B cell (primary cell): ENCODE measurements at regions not wholly inside any gene's neighbourhood (a gene's known extent, or its start where the extent isn't known, plus 50 kb on each side); places are given as distances from the start of the nearest gene placed in this dataset.
"Not testable (repeated sequence)": the region's sequence is repeated elsewhere in the genome, so short reads cannot be mapped to it uniquely, and the experiment has no call there.

ENCODE experiments used
- ATAC-seq: fragments of 200-7000 bp; cut with Tn5 transposase; one replicate; pipeline ENCODE4 v1.10.0; 2021; ENCODE audit warnings: low read depth, mild to moderate bottlenecking, moderate number of reproducible peaks, moderate library complexity
- CTCF ChIA-PET: fragments of 350-600 bp; sonication (Branson Sonifier 250); formaldehyde crosslinking; loops from one replicate; lab custom pipeline; 2021; ENCODE audit warnings: antibody characterized with exemption, inconsistent platforms; lab: Charles Lee
- POLR2A ChIA-PET: fragments of 350-600 bp; sonication (Branson Sonifier 250); formaldehyde crosslinking; loops from one replicate; lab custom pipeline; 2021; ENCODE audit warnings: antibody characterized with exemption; lab: Charles Lee
- DNase-seq: peaks from one replicate; pipeline ENCODE4 v3.0.0; 2013
- H2AFZ ChIP-seq: 2 replicates; pipeline ENCODE4 v1.6.1; 2012; ENCODE audit warnings: mild to moderate bottlenecking, low read depth, low read length; ENCODE audit not compliant: insufficient read depth, poor library complexity, severe bottlenecking
- H3K27ac ChIP-seq, 2 donors: 1 replicate in 1 of 2; 2 replicates in 1 of 2; pipeline ENCODE4 v1.5.1; 2012 to 2013; ENCODE audit warnings: low read length in 2 of 2, mild to moderate bottlenecking in 2 of 2, moderate library complexity in 1 of 2
- H3K27me3 ChIP-seq, 4 experiments: fragments of 200-600 bp in 1 of 4; sonication (generic) in 1 of 4; replicated peaks in 1 of 4; 1 replicate in 2 of 4; 2 replicates in 2 of 4; pipeline versions ENCODE4 v1.6.1 to v1.7.0; 2013 to 2016; ENCODE audit warnings: low read length in 3 of 4, mild to moderate bottlenecking in 2 of 4, mixed read lengths in 1 of 4, moderate library complexity in 1 of 4; ENCODE audit not compliant: insufficient read depth in 4 of 4, control insufficient read depth in 3 of 4; ENCODE audit errors: control extremely low read depth in 1 of 4
- H3K36me3 ChIP-seq, 2 experiments: replicated peaks in 1 of 2; 1 replicate in 1 of 2; 2 replicates in 1 of 2; pipeline versions ENCODE4 v1.6.1 to v1.7.1; 2013; ENCODE audit warnings: low read length in 1 of 2; ENCODE audit not compliant: insufficient read depth in 2 of 2, control insufficient read depth in 1 of 2; ENCODE audit errors: control extremely low read depth in 1 of 2, extremely low read depth in 1 of 2
- H3K4me1 ChIP-seq, 2 donors: fragments of 200-600 bp in 1 of 2; sonication (generic) in 1 of 2; 1 replicate in 1 of 2; 2 replicates in 1 of 2; pipeline versions ENCODE4 v1.5.1 to v1.6.1; 2013 to 2017; ENCODE audit warnings: low read length in 2 of 2; ENCODE audit not compliant: control insufficient read depth in 2 of 2, insufficient read depth in 2 of 2
- H3K4me2 ChIP-seq: replicated peaks from 2 replicates; pipeline ENCODE3; 2012; ENCODE audit warnings: mild to moderate bottlenecking, low read depth, low read length; ENCODE audit not compliant: poor library complexity, severe bottlenecking
- H3K4me3 ChIP-seq, 5 experiments: fragments of 200-600 bp in 1 of 5; sonication (generic) in 1 of 5; 1 replicate in 3 of 5; 2 replicates in 2 of 5; pipeline versions ENCODE4 v1.5.1 to v1.7.0; 2011 to 2016; ENCODE audit warnings: low read length in 4 of 5, mild to moderate bottlenecking in 4 of 5, low read depth in 2 of 5, control low read depth in 1 of 5, moderate library complexity in 1 of 5; ENCODE audit not compliant: insufficient read depth in 1 of 5; ENCODE audit errors: control extremely low read depth in 1 of 5, extremely low read depth in 1 of 5
- H3K79me2 ChIP-seq: fragments of 200-600 bp; sonication (generic); one replicate; pipeline ENCODE4 v1.6.0; 2016; ENCODE audit warnings: low read length; ENCODE audit not compliant: control insufficient read depth, insufficient read depth
- H3K9ac ChIP-seq: fragments of 200-600 bp; sonication (generic); 2 replicates; pipeline ENCODE4 v1.6.1; 2017; ENCODE audit warnings: mild to moderate bottlenecking, low read length, moderate library complexity
- H3K9me3 ChIP-seq, 3 donors: one replicate each; pipeline versions ENCODE4 v1.6.1 to v1.7.1; 2013; ENCODE audit warnings: low read length in 2 of 3; ENCODE audit not compliant: control insufficient read depth in 2 of 3, insufficient read depth in 1 of 3; ENCODE audit errors: control extremely low read depth in 1 of 3
- H4K20me1 ChIP-seq: 2 replicates; pipeline ENCODE4 v1.6.0; 2012; ENCODE audit warnings: mild to moderate bottlenecking, low read length; ENCODE audit not compliant: insufficient read depth, control insufficient read depth, poor library complexity, severe bottlenecking
- H3K27ac Mint-ChIP-seq: one replicate; pipeline ENCODE4 v1.8.0; 2021; ENCODE audit warnings: mixed read lengths
- H3K27me3 Mint-ChIP-seq: one replicate; pipeline ENCODE4 v1.8.0; 2021; ENCODE audit warnings: mixed read lengths
- H3K4me1 Mint-ChIP-seq: one replicate; pipeline ENCODE4 v1.8.0; 2021; ENCODE audit warnings: mixed read lengths
- H3K4me3 Mint-ChIP-seq: one replicate; pipeline ENCODE4 v1.8.0; 2021; ENCODE audit warnings: mixed read lengths
- H3K9me3 Mint-ChIP-seq: one replicate; pipeline ENCODE4 v1.8.0; 2022; ENCODE audit warnings: mixed read lengths; ENCODE audit not compliant: insufficient read depth
- CTCF ChIP-seq: fragments of 200-600 bp; IDR thresholded peaks from one replicate; pipeline ENCODE4 v1.8.0; 2022; ENCODE audit warnings: antibody characterized with exemption, mild to moderate bottlenecking
- EZH2 ChIP-seq: IDR thresholded peaks from 2 replicates; pipeline ENCODE4 v1.6.1; 2012; ENCODE audit warnings: borderline replicate concordance, low read depth, mild to moderate bottlenecking, moderate library complexity, low read length; ENCODE audit not compliant: insufficient read depth, poor library complexity, severe bottlenecking
- WGBS: methylation state at CpG from one replicate; pipeline ENCODE4 v1.1.5; 2013; ENCODE audit warnings: missing lambda C conversion rate; ENCODE audit not compliant: insufficient coverage; 5-methylcytosine and 5-hydroxymethylcytosine counted together
- intact Hi-C: fragments of 100-400 bp; cut with micrococcal nuclease; formaldehyde crosslinking; loops from one replicate; pipeline ENCODE4 v1.10.0; 2022

- H3K9me3 Mint-ChIP-seq = peaks cover 2% of the 10 kb centered on the region
- no peaks in the 10 kb centered on the region for H3K79me2 ChIP-seq
These were observed 53.8 kb upstream of the GSC start for GRCh38 chr14:94823556-94824341.

DNA sequence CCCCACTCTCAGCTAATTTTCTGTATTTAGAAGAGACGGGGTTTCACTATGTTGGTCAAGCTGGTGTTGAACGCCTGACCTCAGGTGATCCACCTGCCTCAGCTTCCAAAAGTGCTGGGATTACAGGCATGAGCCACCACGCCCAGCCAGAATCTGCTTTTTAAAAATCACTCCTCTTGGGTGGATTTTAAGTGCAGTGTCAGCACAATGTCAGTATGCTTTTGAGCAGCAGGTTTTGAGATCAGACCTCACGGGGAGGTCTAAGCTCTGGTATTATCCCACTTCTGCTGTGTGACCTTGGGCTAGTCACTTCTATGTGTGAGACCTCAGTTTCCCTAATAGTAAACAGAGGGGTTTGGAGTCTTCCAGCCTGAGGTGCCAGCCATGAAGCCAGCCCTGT is 51.8 kb upstream of the GSC start:
- WGBS = 80% methylated on average over 3 of the region's 4 CpGs
- ChIA-PET CTCF (no interaction called here), POLR2A (no interaction called here)
- no peaks in the 10 kb centered on the region for H3K27me3 ChIP-seq
- no peaks in the 10 kb centered on the region for H3K36me3 ChIP-seq
- H3K4me3 Mint-ChIP-seq = no peak overlapping the region
- peaks cover 2% of the 10 kb centered on the region for H3K9me3 Mint-ChIP-seq
- peaks cover 0 to 42% (median 0%) of the 10 kb centered on the region in 3 donors for H3K9me3 ChIP-seq
- TF ChIP-seq EZH2 (no peak), CTCF (no peak)
- no peak overlapping the region for H2AFZ ChIP-seq
- ATAC-seq (no peak), DNase-seq (no peak)
- H3K9ac ChIP-seq = no peak overlapping the region
- H4K20me1 ChIP-seq = no peaks in the 10 kb centered on the region
- H3K4me2 ChIP-seq = no peak overlapping the region
- no peaks in the 10 kb centered on the region for H3K4me1 ChIP-seq
- H3K4me1 Mint-ChIP-seq = no peaks in the 10 kb centered on the region
- no peaks in the 10 kb centered on the region for H3K79me2 ChIP-seq
- H3K27me3 Mint-ChIP-seq = peaks cover 9% of the 10 kb centered on the region
- no peak overlapping the region for H3K4me3 ChIP-seq
- no peak overlapping the region for H3K27ac ChIP-seq
- H3K27ac Mint-ChIP-seq = no peak overlapping the region
- intact Hi-C loops = no loop called here

More at GRCh38 chr14:94823556-94824341, 53.8 kb upstream of the GSC start:
- Histone ChIP-seq H3K9me3 (peaks cover 0 to 34% (median 0%) of the 10 kb centered on the region in 3 donors), H3K36me3 (no peaks in the 10 kb centered on the region), H3K4me3 (no peak overlapping the region), H4K20me1 (no peaks in the 10 kb centered on the region), H2AFZ (no peak overlapping the region), H3K27me3 (no peaks in the 10 kb centered on the region), H3K27ac (no peak overlapping the region), H3K4me2 (no peak overlapping the region), H3K4me1 (no peaks in the 10 kb centered on the region), H3K9ac (no peak overlapping the region)
- ChIA-PET POLR2A (no interaction called here), CTCF (no interaction called here)
- no peak for TF ChIP-seq CTCF
- 70% methylated on average over 6 of the region's 8 CpGs for WGBS
- no peak overlapping the region for H3K27ac Mint-ChIP-seq
- ATAC-seq (no peak), DNase-seq (no peak)
- no peaks in the 10 kb centered on the region for H3K4me1 Mint-ChIP-seq
- peaks cover 9% of the 10 kb centered on the region for H3K27me3 Mint-ChIP-seq
- H3K4me3 Mint-ChIP-seq = no peak overlapping the region
- intact Hi-C loops = no loop called here

- H3K4me3 Mint-ChIP-seq, H3K36me3 ChIP-seq, H3K4me1 Mint-ChIP-seq, H3K27ac ChIP-seq, H3K27ac Mint-ChIP-seq, H3K4me1 ChIP-seq, H3K4me3 ChIP-seq, H3K9me3 Mint-ChIP-seq, H3K27me3 ChIP-seq, H3K9ac ChIP-seq, DNase-seq, ATAC-seq, CTCF ChIA-PET, H3K4me2 ChIP-seq, H2AFZ ChIP-seq, H3K79me2 ChIP-seq, POLR2A ChIA-PET, H4K20me1 ChIP-seq, intact Hi-C loops: not testable (repeated sequence)
- peaks cover 0 to 39% (median 0%) of the 10 kb centered on the region in 3 donors for H3K9me3 ChIP-seq
- peaks cover 14% of the 10 kb centered on the region for H3K27me3 Mint-ChIP-seq
- no CpG with 5 or more reads among the region's 1 CpG for WGBS
These were observed 51.0 kb upstream of the GSC start for GRCh38 chr14:94820932-94821331.
